ENCODE measurements at regions not wholly inside any gene's neighbourhood (a gene's known extent, or its start where the extent isn't known, plus 50 kb on each side); places are given as distances from the start of the nearest gene placed in this dataset.

GRCh38 chr12:119938049-119938667 is 50.9 kb upstream of the BICDL1 start:
- no peak overlapping the region for H3K4me2 ChIP-seq (ENCODE audit: insufficient read depth, low read length)
- intact Hi-C loops (cut with micrococcal nuclease) = no loop called here
- DNase-seq (ENCODE audit: extremely low read depth in 1 of 4, low spot score in 3 of 4) (peak; percentile 75 to 80 (median 76)), FAIRE-seq (peak; percentile 94), ATAC-seq (peak; percentile 89)
- H3K9me1 ChIP-seq (ENCODE audit: control insufficient read depth, insufficient read depth, low read length) = no peaks in the 10 kb centered on the region
- POLR2A ChIA-PET = no interaction called here
- CTCF ChIA-PET (ENCODE audit: low intra/inter-chr PET ratio) = interaction anchor here (1.5 kb wide), 1 partner anchor 280 kb away, joined by 6 read pairs; no protein-coding TSS in a partner anchor
- H3K9me3 ChIP-seq (replicated peaks; ENCODE audit: control insufficient read depth, insufficient read depth, low read depth, low read length) = no peaks in the 10 kb centered on the region
- no peaks in the 10 kb centered on the region for H4K20me1 ChIP-seq (replicated peaks; ENCODE audit: control insufficient read depth, insufficient read depth, low read length)
- H3K27me3 ChIP-seq (ENCODE audit: control insufficient read depth in 2 of 2, insufficient read depth in 2 of 2, low read length in 2 of 2) = peaks cover 0 to 12% of the 10 kb centered on the region in 2 experiments; a peak in 3 of 5 replicates
- WGBS (ENCODE audit: insufficient coverage, low coverage, missing lambda C conversion rate) = 12% methylated on average over 7 of the region's 9 CpGs
- H3K79me2 ChIP-seq (ENCODE audit: control insufficient read depth, insufficient read depth, low read length) = no peaks in the 10 kb centered on the region
- in situ Hi-C loops (cut with MboI) = no loop called here
- no peak overlapping the region for H3K4me3 ChIP-seq
- no peak overlapping the region for H3K9ac ChIP-seq (ENCODE audit: insufficient read depth in 1 of 2, low read depth in 2 of 2, low read length in 2 of 2)
- H2AFZ ChIP-seq (ENCODE audit: low read depth, low read length) = no peak overlapping the region
- no peaks in the 10 kb centered on the region; a peak in 1 of 5 replicates for H3K4me1 ChIP-seq (replicated peaks in 1 of 2; ENCODE audit: control insufficient read depth in 2 of 2, insufficient read depth in 2 of 2, low read length in 2 of 2)
- H3K36me3 ChIP-seq (ENCODE audit: control insufficient read depth, insufficient read depth, low read length) = no peaks in the 10 kb centered on the region
- no TSS peak for BruUV-seq (replicated peaks)
- no peak overlapping the region for H3K27ac ChIP-seq (ENCODE audit: extremely low read depth, low read depth, low read length)
- TF ChIP-seq KAT2B (IDR thresholded peaks at IDR 0.05; ENCODE audit: low read depth, low read length) (no peak), ZKSCAN8 (CRISPR knock-in tag; IDR thresholded peaks at IDR 0.05) (peak; percentile 94), REST (IDR thresholded peaks at IDR 0.05; ENCODE audit: borderline replicate concordance) (peak; percentile 69; the same call in 1 of the 2 replicates), REST (CRISPR knock-in tag; IDR thresholded peaks at IDR 0.05; ENCODE audit: low read depth) (no peak), ZNF518B (CRISPR knock-in tag; IDR thresholded peaks at IDR 0.05) (no peak), ZFP36 (IDR thresholded peaks at IDR 0.05; ENCODE audit: low read depth, low read length, partially characterized antibody) (peak; percentile 24), CBFA2T2 (conservative IDR thresholded peaks at IDR 0.05) (no peak), CTCF (IDR thresholded peaks at IDR 0.05 in 2 of 3, conservative IDR thresholded peaks at IDR 0.05 in 1 of 3; ENCODE audit: insufficient read depth in 2 of 3, low read depth in 1 of 3, low read length in 3 of 3) (peak; percentile 71 to 89 (median 81))

All from K562 (cell line).